Fibroblast of pulmonary artery (primary cell): ENCODE measurements at regions not wholly inside any gene's neighbourhood (a gene's known extent, or its start where the extent isn't known, plus 50 kb on each side); places are given as distances from the start of the nearest gene placed in this dataset.

Experiments used
- DNase-seq: peaks from one replicate; pipeline ENCODE4 v3.0.0-alpha.2; 2010; ENCODE audit warnings: low read depth
- H3K4me3 ChIP-seq: replicated peaks from 2 replicates; pipeline ENCODE4 v1.5.1; 2011; ENCODE audit warnings: low read depth, mild to moderate bottlenecking, control low read depth, low read length, moderate library complexity
- CTCF ChIP-seq: IDR thresholded peaks from 2 replicates; pipeline ENCODE4 v1.5.1; 2011; ENCODE audit warnings: mild to moderate bottlenecking, control low read depth, low read length, inconsistent platforms; ENCODE audit errors: missing control alignments

GRCh38 chr12:19852100-19852855, 413.0 kb downstream of the AEBP2 start:
- no peak for TF ChIP-seq CTCF
- H3K4me3 ChIP-seq = no peak overlapping the region
- DNase-seq = no peak

DNA sequence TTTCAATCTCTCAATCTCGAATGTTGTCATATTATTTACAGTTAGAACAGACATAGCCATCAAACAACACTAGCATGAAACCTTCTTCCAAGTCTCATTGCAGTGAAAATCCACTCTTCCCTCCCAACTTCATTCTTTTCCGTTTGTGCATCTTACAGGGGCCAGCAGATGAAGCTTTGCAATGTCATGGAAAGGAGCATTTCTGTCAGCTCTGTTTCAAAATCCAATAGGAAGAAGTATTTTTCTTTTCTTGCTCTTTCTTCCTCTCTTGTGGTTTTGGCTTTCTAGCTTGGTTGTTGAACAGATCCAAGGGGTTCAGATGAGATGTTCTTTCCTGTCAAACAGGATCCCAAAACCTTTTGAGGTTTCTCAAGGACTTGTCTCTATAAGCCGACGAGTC, 416.6 kb downstream of the AEBP2 start:
- no peak overlapping the region for H3K4me3 ChIP-seq
- DNase-seq = peak; percentile 20
- no peak for TF ChIP-seq CTCF

- no peak for TF ChIP-seq CTCF
- no peak overlapping the region for H3K4me3 ChIP-seq
- DNase-seq = peak; percentile 55
These were observed 417.1 kb downstream of the AEBP2 start for GRCh38 chr12:19856389-19856788.

- no peak for TF ChIP-seq CTCF
- DNase-seq = no peak
- no peak overlapping the region for H3K4me3 ChIP-seq
These were observed 417.9 kb downstream of the AEBP2 start for GRCh38 chr12:19857204-19857603.

GRCh38 chr12:19867151-19867550, 427.9 kb downstream of the AEBP2 start:
- DNase-seq = no peak
- H3K4me3 ChIP-seq = no peak overlapping the region
- no peak for TF ChIP-seq CTCF

- no peak overlapping the region for H3K4me3 ChIP-seq
- DNase-seq = no peak
- no peak for TF ChIP-seq CTCF
These were observed 428.7 kb downstream of the AEBP2 start for GRCh38 chr12:19867970-19868369.

- no peak overlapping the region for H3K4me3 ChIP-seq
- TF ChIP-seq CTCF = no peak
- DNase-seq = no peak
These were observed 430.1 kb downstream of the AEBP2 start for GRCh38 chr12:19869413-19869812.
